ENCODE measurements at regions not wholly inside any gene's neighbourhood (a gene's known extent, or its start where the extent isn't known, plus 50 kb on each side); places are given as distances from the start of the nearest gene placed in this dataset.
"Not testable (repeated sequence)": the region's sequence is repeated elsewhere in the genome, so short reads cannot be mapped to it uniquely, and the experiment has no call there.

- DNase-seq (no peak), ATAC-seq (no peak), FAIRE-seq (no peak)
- TF ChIP-seq CTCF (IDR thresholded peaks at IDR 0.05) = no peak
- Histone ChIP-seq H3K36me3 (no peaks in the 10 kb centered on the region), H3K4me3 (peak overlapping the region in 1 of 4 donors; percentile 26), H3K9me3 (no peaks in the 10 kb centered on the region), H3K27me3 (peaks cover 0 to 7% (median 0%) of the 10 kb centered on the region in 4 donors), H3K27ac (no peak overlapping the region), H3K4me1 (peaks cover 0 to under 1% (median 0%) of the 10 kb centered on the region in 3 donors)
- intact Hi-C loops (cut with DNase I) = no loop called here
- WGBS, 2 donors = 44 to 61% methylated on average over 5 of the region's 5 CpGs
Measured at GRCh38 chr6:27830212-27830599, 82.0 kb downstream of the OR2B2 start.

GRCh38 chr6:27829453-27830211, 82.6 kb downstream of the OR2B2 start:
- no peak for TF ChIP-seq CTCF (IDR thresholded peaks at IDR 0.05)
- H3K27ac ChIP-seq = no peak overlapping the region
- no peaks in the 10 kb centered on the region for H3K36me3 ChIP-seq
- H3K4me1 ChIP-seq = no peaks in the 10 kb centered on the region
- FAIRE-seq (no peak), ATAC-seq (no peak), DNase-seq (no peak)
- H3K9me3 ChIP-seq = no peaks in the 10 kb centered on the region
- intact Hi-C loops (cut with DNase I) = no loop called here
- WGBS, 2 donors = 89 to 92% methylated on average over 9 of the region's 9 CpGs
- H3K4me3 ChIP-seq = no peak overlapping the region
- peaks cover 0 to 9% (median 0%) of the 10 kb centered on the region in 4 donors for H3K27me3 ChIP-seq

- H3K27ac ChIP-seq; H3K36me3 ChIP-seq; ATAC-seq; H3K4me3 ChIP-seq; intact Hi-C loops (cut with DNase I); H3K9me3 ChIP-seq; FAIRE-seq; H3K4me1 ChIP-seq: not testable (repeated sequence)
- DNase-seq = peak in 1 of 6 donors; percentile 59
- WGBS, 2 donors = 66 to 75% methylated on average over 18 to 35 of the region's 35 CpGs
- H3K27me3 ChIP-seq = peaks cover 0 to 25% (median 2%) of the 10 kb centered on the region in 4 donors
Measured at GRCh38 chr6:27827477-27827876, 84.7 kb downstream of the OR2B2 start.

GRCh38 chr6:27826612-27826985, 85.6 kb downstream of the OR2B2 start:
- FAIRE-seq; DNase-seq; intact Hi-C loops (cut with DNase I); H3K9me3 ChIP-seq; H3K4me3 ChIP-seq; ATAC-seq; H3K4me1 ChIP-seq; H3K27ac ChIP-seq; H3K36me3 ChIP-seq: not testable (repeated sequence)
- peaks cover 0 to 27% (median 4%) of the 10 kb centered on the region in 4 donors for H3K27me3 ChIP-seq
- 37 to 40% methylated on average over 19 to 29 of the region's 30 CpGs for WGBS, 2 donors

GRCh38 chr6:27825848-27826611, 86.2 kb downstream of the OR2B2 start:
- 64 to 69% methylated on average over 13 to 14 of the region's 15 CpGs for whole genome bisulfite sequencing, 2 donors
- ATAC-seq; H3K27ac ChIP-seq; H3K36me3 ChIP-seq; DNase-seq; H3K9me3 ChIP-seq; FAIRE-seq; intact Hi-C loops (cut with DNase I); H3K4me1 ChIP-seq; H3K4me3 ChIP-seq: not testable (repeated sequence)
- peaks cover 0 to 26% (median 4%) of the 10 kb centered on the region in 4 donors for H3K27me3 ChIP-seq

- Histone ChIP-seq H3K36me3 (no peaks in the 10 kb centered on the region), H3K27me3 (peaks cover 0 to 30% (median 4%) of the 10 kb centered on the region in 4 donors), H3K27ac (peak overlapping the region in 2 of 4 donors; percentile 33 to 59), H3K4me1 (no peaks in the 10 kb centered on the region), H3K9me3 (no peaks in the 10 kb centered on the region), H3K4me3 (peak overlapping the region in 1 of 4 donors; percentile 33)
- no peak for DNase-seq
- no peak for FAIRE-seq
- TF ChIP-seq CTCF (IDR thresholded peaks at IDR 0.05) = no peak
- ATAC-seq = no peak
- intact Hi-C loops (cut with DNase I) = no loop called here
- 54 to 67% methylated on average over 7 of the region's 7 CpGs for WGBS, 2 donors
Measured at GRCh38 chr6:27825025-27825793, 87.0 kb downstream of the OR2B2 start.

GRCh38 chr6:27824211-27825024, 87.8 kb downstream of the OR2B2 start:
- not testable (repeated sequence) for H3K9me3 ChIP-seq, DNase-seq
- 14 to 18% methylated on average over 31 to 34 of the region's 53 CpGs for WGBS, 2 donors

GRCh38 chr6:27823714-27824210, 88.4 kb downstream of the OR2B2 start:
- Histone ChIP-seq H3K4me3 (peak overlapping the region in 1 of 4 donors; percentile 11), H3K27me3 (peaks cover 0 to 30% (median 4%) of the 10 kb centered on the region in 4 donors), H3K27ac (peak overlapping the region in 2 of 4 donors; percentile 44 to 46)
- ATAC-seq = peak; percentile 17 to 92 (median 88)
- DNase-seq; intact Hi-C loops (cut with DNase I); H3K4me1 ChIP-seq; H3K9me3 ChIP-seq; H3K36me3 ChIP-seq: not testable (repeated sequence)
- WGBS, 2 donors = 2 to 6% methylated on average over 18 to 28 of the region's 31 CpGs
- FAIRE-seq = peak; percentile 51

More at GRCh38 chr6:27824211-27825024, 87.8 kb downstream of the OR2B2 start:
- H3K4me3 ChIP-seq = peak overlapping the region in 1 of 4 donors; percentile 33
- peak overlapping the region in 2 of 4 donors; percentile 33 to 59 for H3K27ac ChIP-seq
- H3K4me1 ChIP-seq; intact Hi-C loops (cut with DNase I); H3K36me3 ChIP-seq; FAIRE-seq: not testable (repeated sequence)
- peak; percentile 9 to 80 (median 61) for ATAC-seq
- peaks cover 0 to 30% (median 4%) of the 10 kb centered on the region in 4 donors for H3K27me3 ChIP-seq

Measured in pancreas (tissue), 10 donors.